KMS-11 (cell line): ENCODE measurements at regions not wholly inside any gene's neighbourhood (a gene's known extent, or its start where the extent isn't known, plus 50 kb on each side); places are given as distances from the start of the nearest gene placed in this dataset.

Experiments used
- H2AFZ ChIP-seq: fragments of 200-600 bp; sonication (generic); 2 replicates; pipeline ENCODE4 v1.6.1; 2016; ENCODE audit warnings: antibody characterized with exemption, mixed run types, low read depth
- H3K27ac ChIP-seq: fragments of 200-600 bp; sonication (generic); 2 replicates; pipeline ENCODE4 v1.6.1; 2016; ENCODE audit warnings: mild to moderate bottlenecking, mixed run types
- H3K27me3 ChIP-seq: fragments of 200-600 bp; sonication (generic); 2 replicates; pipeline ENCODE4 v1.6.1; 2017; ENCODE audit warnings: mild to moderate bottlenecking, low read depth, mixed run types, moderate library complexity; ENCODE audit not compliant: insufficient read depth
- H3K36me3 ChIP-seq: fragments of 200-600 bp; sonication (generic); 2 replicates; pipeline ENCODE4 v1.6.1; 2017; ENCODE audit warnings: mild to moderate bottlenecking, mixed run types; ENCODE audit not compliant: insufficient read depth
- H3K4me1 ChIP-seq: fragments of 200-600 bp; sonication (generic); 2 replicates; pipeline ENCODE4 v1.6.1; 2016; ENCODE audit warnings: mild to moderate bottlenecking, low read depth, mixed run types; ENCODE audit not compliant: poor library complexity, severe bottlenecking
- H3K4me2 ChIP-seq: fragments of 200-600 bp; sonication (generic); 2 replicates; pipeline ENCODE4 v1.7.0; 2016; ENCODE audit warnings: mild to moderate bottlenecking, mixed run types
- H3K4me3 ChIP-seq: fragments of 200-600 bp; sonication (generic); IDR thresholded peaks from 2 replicates; pipeline ENCODE4 v1.6.1; 2017; ENCODE audit warnings: low read depth, low read length, mixed read lengths; ENCODE audit not compliant: insufficient read depth
- H3K79me2 ChIP-seq: fragments of 200-600 bp; sonication (generic); 2 replicates; pipeline ENCODE4 v1.6.1; 2016; ENCODE audit warnings: low read depth, mixed run types; ENCODE audit not compliant: insufficient read depth
- H3K9ac ChIP-seq: fragments of 200-600 bp; sonication (generic); 2 replicates; pipeline ENCODE4 v1.6.1; 2016; ENCODE audit warnings: mild to moderate bottlenecking, mixed run types
- H4K20me1 ChIP-seq: fragments of 200-600 bp; sonication (generic); 2 replicates; pipeline ENCODE4 v1.6.1; 2016; ENCODE audit warnings: mild to moderate bottlenecking, mixed run types; ENCODE audit not compliant: insufficient read depth
- TF ChIP-seq, protein P1 (sequence below): fragments of 200-600 bp; sonication (generic); conservative IDR thresholded peaks from 2 replicates; pipeline ENCODE4 v1.6.1; 2017; ENCODE audit warnings: low read depth, mild to moderate bottlenecking, antibody characterized with exemption, low read length, moderate library complexity, mixed read lengths

- Histone ChIP-seq H3K27me3 (no peaks in the 10 kb centered on the region), H3K9ac (no peak overlapping the region), H3K4me1 (no peaks in the 10 kb centered on the region), H3K79me2 (no peaks in the 10 kb centered on the region), H3K27ac (no peak overlapping the region), H2AFZ (no peak overlapping the region), H3K4me3 (no peak overlapping the region), H4K20me1 (no peaks in the 10 kb centered on the region), H3K36me3 (no peaks in the 10 kb centered on the region), H3K4me2 (no peak overlapping the region)
- TF ChIP-seq, protein P1, sequence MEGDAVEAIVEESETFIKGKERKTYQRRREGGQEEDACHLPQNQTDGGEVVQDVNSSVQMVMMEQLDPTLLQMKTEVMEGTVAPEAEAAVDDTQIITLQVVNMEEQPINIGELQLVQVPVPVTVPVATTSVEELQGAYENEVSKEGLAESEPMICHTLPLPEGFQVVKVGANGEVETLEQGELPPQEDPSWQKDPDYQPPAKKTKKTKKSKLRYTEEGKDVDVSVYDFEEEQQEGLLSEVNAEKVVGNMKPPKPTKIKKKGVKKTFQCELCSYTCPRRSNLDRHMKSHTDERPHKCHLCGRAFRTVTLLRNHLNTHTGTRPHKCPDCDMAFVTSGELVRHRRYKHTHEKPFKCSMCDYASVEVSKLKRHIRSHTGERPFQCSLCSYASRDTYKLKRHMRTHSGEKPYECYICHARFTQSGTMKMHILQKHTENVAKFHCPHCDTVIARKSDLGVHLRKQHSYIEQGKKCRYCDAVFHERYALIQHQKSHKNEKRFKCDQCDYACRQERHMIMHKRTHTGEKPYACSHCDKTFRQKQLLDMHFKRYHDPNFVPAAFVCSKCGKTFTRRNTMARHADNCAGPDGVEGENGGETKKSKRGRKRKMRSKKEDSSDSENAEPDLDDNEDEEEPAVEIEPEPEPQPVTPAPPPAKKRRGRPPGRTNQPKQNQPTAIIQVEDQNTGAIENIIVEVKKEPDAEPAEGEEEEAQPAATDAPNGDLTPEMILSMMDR = no peak
These were observed 219.9 kb downstream of the HDGFL1 start for GRCh38 chr6:22789315-22789714.

DNA sequence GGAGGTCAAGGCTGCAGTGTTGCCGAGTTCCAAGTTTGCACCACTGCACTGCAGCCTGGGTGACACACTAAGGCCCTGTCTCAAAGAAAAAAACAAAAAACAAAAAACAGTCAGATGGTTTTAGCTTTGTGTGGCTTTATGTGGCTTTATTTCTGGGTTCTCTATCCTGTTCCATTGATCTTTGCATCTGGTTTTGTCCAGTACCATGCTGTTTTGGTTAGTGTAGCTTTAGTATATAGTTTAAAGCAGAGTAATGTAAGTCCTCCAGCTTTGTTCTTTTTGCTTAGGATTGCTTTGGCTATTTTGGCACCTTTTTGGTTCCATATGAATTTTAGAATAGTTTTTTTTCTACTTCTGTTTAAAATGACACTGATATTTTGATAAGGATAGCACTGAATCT is 225.5 kb downstream of the HDGFL1 start:
- Histone ChIP-seq H3K4me2 (no peak overlapping the region), H4K20me1 (no peaks in the 10 kb centered on the region), H3K9ac (no peak overlapping the region), H2AFZ (no peak overlapping the region), H3K4me1 (no peaks in the 10 kb centered on the region), H3K79me2 (no peaks in the 10 kb centered on the region), H3K4me3 (no peak overlapping the region), H3K36me3 (no peaks in the 10 kb centered on the region), H3K27me3 (no peaks in the 10 kb centered on the region), H3K27ac (no peak overlapping the region)
- TF ChIP-seq, protein P1 = no peak

DNA sequence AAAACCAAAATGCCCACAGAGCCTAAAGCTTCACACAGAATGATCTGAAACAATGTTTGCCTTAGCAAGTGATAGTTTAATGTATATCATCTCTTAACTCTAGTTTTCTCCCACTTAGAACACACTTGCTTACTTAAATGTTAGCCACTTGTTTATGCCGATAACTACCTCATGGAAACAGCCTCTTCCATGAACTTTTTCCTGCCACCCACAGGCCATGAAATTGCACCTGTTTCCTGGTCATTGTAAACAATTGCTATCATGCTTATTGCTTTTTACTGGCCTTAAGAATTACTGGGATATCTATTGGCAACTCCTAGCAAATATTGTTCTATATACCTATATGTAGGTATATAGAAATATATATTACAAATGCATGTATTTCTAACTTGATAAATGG is 231.1 kb downstream of the HDGFL1 start:
- H3K27ac ChIP-seq = no peak overlapping the region
- no peaks in the 10 kb centered on the region for H4K20me1 ChIP-seq
- H2AFZ ChIP-seq = no peak overlapping the region
- no peaks in the 10 kb centered on the region for H3K27me3 ChIP-seq
- H3K4me3 ChIP-seq = no peak overlapping the region
- H3K4me2 ChIP-seq = no peak overlapping the region
- no peaks in the 10 kb centered on the region for H3K79me2 ChIP-seq
- TF ChIP-seq, protein P1 = no peak
- H3K9ac ChIP-seq = no peak overlapping the region
- H3K4me1 ChIP-seq = no peaks in the 10 kb centered on the region
- no peaks in the 10 kb centered on the region for H3K36me3 ChIP-seq

GRCh38 chr6:22801831-22802230 is 232.5 kb downstream of the HDGFL1 start:
- no peaks in the 10 kb centered on the region for H3K79me2 ChIP-seq
- no peak overlapping the region for H3K4me2 ChIP-seq
- no peak overlapping the region for H3K9ac ChIP-seq
- H3K36me3 ChIP-seq = no peaks in the 10 kb centered on the region
- no peaks in the 10 kb centered on the region for H3K4me1 ChIP-seq
- H3K27ac ChIP-seq = no peak overlapping the region
- no peaks in the 10 kb centered on the region for H3K27me3 ChIP-seq
- TF ChIP-seq, protein P1 = no peak
- no peak overlapping the region for H2AFZ ChIP-seq
- no peak overlapping the region for H3K4me3 ChIP-seq
- no peaks in the 10 kb centered on the region for H4K20me1 ChIP-seq
